GM12878 (cell line): ENCODE measurements at regions not wholly inside any gene's neighbourhood (a gene's known extent, or its start where the extent isn't known, plus 50 kb on each side); places are given as distances from the start of the nearest gene placed in this dataset.

Experiments
- ATAC-seq: fragments of 200-7000 bp; cut with Tn5 transposase; 3 replicates; pipeline ENCODE4 v1.9.1; 2020; ENCODE audit warnings: mild to moderate bottlenecking, moderate library complexity
- BruUV-seq: library from RNA; stranded (reverse); fragments of 400-500 nt; replicated peaks from 2 replicates; lab custom pipeline; 2021; lab: Mats Ljungman, UMichigan
- CTCF ChIA-PET: fragments of 300-600 bp; sonication (Branson Sonifier 250); formaldehyde crosslinking; extraction: SDS; loops from one replicate; lab custom pipeline; 2021; ENCODE audit warnings: inconsistent platforms; lab: Yijun Ruan, JAX
- POLR2A ChIA-PET: fragments of 350-600 bp; formaldehyde crosslinking; extraction: SDS; loops from one replicate; lab custom pipeline; 2021; ENCODE audit warnings: inconsistent platforms; lab: Charles Lee
- RAD21 ChIA-PET: fragments of 300-600 bp; sonication (Branson Sonifier 250); formaldehyde crosslinking; loops from one replicate; lab custom pipeline; 2023; ENCODE audit warnings: antibody characterized with exemption; ENCODE audit not compliant: unreplicated experiment; lab: Charles Lee
- SMC1A ChIA-PET: fragments of 300-600 bp; sonication (Branson Sonifier 250); formaldehyde crosslinking; loops from one replicate; lab custom pipeline; 2023; ENCODE audit not compliant: unreplicated experiment, uncharacterized antibody; lab: Charles Lee
- DNase-seq: peaks from one replicate; pipeline ENCODE4 v3.0.0-alpha.2; 2011; ENCODE audit warnings: low read depth, low spot score
- FAIRE-seq: peaks from 3 replicates; lab custom pipeline; 2011; peaks lifted over from hg19 to GRCh38; lab: Jason Lieb, UNC
- H2AFZ ChIP-seq: 2 replicates; pipeline ENCODE4 v1.6.0; 2011; ENCODE audit warnings: low read depth, low read length, control low read depth; ENCODE audit not compliant: control insufficient read depth
- H3K27ac ChIP-seq: 2 replicates; pipeline ENCODE4 v1.5.1; 2011; ENCODE audit warnings: control low read depth; ENCODE audit not compliant: control insufficient read depth, insufficient read depth
- H3K27me3 ChIP-seq, 2 experiments: replicated peaks in 1 of 2; 2 replicates each; pipeline versions ENCODE4 v1.6.0 to v1.6.1; 2011; ENCODE audit warnings: low read length in 1 of 2; ENCODE audit not compliant: control insufficient read depth in 2 of 2, insufficient read depth in 2 of 2
- H3K36me3 ChIP-seq, 2 experiments: 2 replicates each; pipeline ENCODE4 v1.5.1; 2011; ENCODE audit warnings: low read length in 1 of 2; ENCODE audit not compliant: control insufficient read depth in 2 of 2, insufficient read depth in 2 of 2
- H3K4me1 ChIP-seq: 2 replicates; pipeline ENCODE4 v1.6.1; 2011; ENCODE audit warnings: mild to moderate bottlenecking, low read length, moderate library complexity, mixed read lengths; ENCODE audit not compliant: control insufficient read depth, insufficient read depth
- H3K4me2 ChIP-seq: 2 replicates; pipeline ENCODE4 v1.6.0; 2011; ENCODE audit warnings: control low read depth; ENCODE audit not compliant: control insufficient read depth, insufficient read depth
- H3K4me3 ChIP-seq: fragments of 200-600 bp; sonication (generic); 2 replicates; pipeline ENCODE4 v1.5.1; 2016
- H3K79me2 ChIP-seq: 2 replicates; pipeline ENCODE4 v1.6.0; 2011; ENCODE audit warnings: low read length; ENCODE audit not compliant: control insufficient read depth, insufficient read depth
- H3K9ac ChIP-seq: 2 replicates; pipeline ENCODE4 v1.8.0; 2011; ENCODE audit warnings: low read length, control low read depth, mixed read lengths; ENCODE audit not compliant: control insufficient read depth, insufficient read depth
- H3K9me3 ChIP-seq: replicated peaks from 3 replicates; pipeline ENCODE4 v1.5.1; 2011; ENCODE audit warnings: mild to moderate bottlenecking, low read length; ENCODE audit not compliant: control insufficient read depth, insufficient read depth
- H4K20me1 ChIP-seq: 2 replicates; pipeline ENCODE4 v1.6.0; 2011; ENCODE audit not compliant: control insufficient read depth, insufficient read depth
- CREB1 ChIP-seq: IDR thresholded peaks from 2 replicates; pipeline ENCODE4 v1.6.1; 2012; ENCODE audit warnings: low read depth, mild to moderate bottlenecking, inconsistent platforms
- GABPA ChIP-seq: IDR thresholded peaks from 2 replicates; pipeline ENCODE4 v1.6.1; 2014; ENCODE audit warnings: antibody characterized with exemption, low read depth, mild to moderate bottlenecking, inconsistent platforms
- NR2F1 ChIP-seq: fragments of 450-650 bp; conservative IDR thresholded peaks from 2 replicates; pipeline ENCODE4 v1.6.1; 2017; ENCODE audit warnings: mild to moderate bottlenecking
- POLR2A ChIP-seq: IDR thresholded peaks from 2 replicates; pipeline ENCODE4 v1.6.1; 2011; ENCODE audit warnings: low read depth, mild to moderate bottlenecking, low read length
- ZNF217 ChIP-seq: fragments of 450-650 bp; IDR thresholded peaks from 2 replicates; pipeline ENCODE4 v1.6.1; 2017; ENCODE audit warnings: antibody characterized with exemption, mild to moderate bottlenecking
- ZNF24 ChIP-seq: fragments of 450-650 bp; IDR thresholded peaks from 2 replicates; pipeline ENCODE4 v1.6.1; 2017; ENCODE audit warnings: antibody characterized with exemption, mild to moderate bottlenecking
- WGBS: methylation state at CpG from one replicate; pipeline ENCODE4 v1.1.6; 2016; ENCODE audit warnings: low lambda C conversion rate; ENCODE audit not compliant: insufficient replicate concordance, insufficient coverage; ENCODE audit errors: missing lambda C conversion rate; 5-methylcytosine and 5-hydroxymethylcytosine counted together
- in situ Hi-C: fragments of 300-500 bp; cut with MboI; formaldehyde crosslinking; loops from 9 replicates; pipeline ENCODE4 v1.14.3; 2018; ENCODE audit warnings: mixed read lengths
- intact Hi-C: fragments of 100-400 bp; cut with micrococcal nuclease; formaldehyde crosslinking; loops from one replicate; pipeline ENCODE4 v1.14.2; 2022; ENCODE audit not compliant: unreplicated experiment

DNA sequence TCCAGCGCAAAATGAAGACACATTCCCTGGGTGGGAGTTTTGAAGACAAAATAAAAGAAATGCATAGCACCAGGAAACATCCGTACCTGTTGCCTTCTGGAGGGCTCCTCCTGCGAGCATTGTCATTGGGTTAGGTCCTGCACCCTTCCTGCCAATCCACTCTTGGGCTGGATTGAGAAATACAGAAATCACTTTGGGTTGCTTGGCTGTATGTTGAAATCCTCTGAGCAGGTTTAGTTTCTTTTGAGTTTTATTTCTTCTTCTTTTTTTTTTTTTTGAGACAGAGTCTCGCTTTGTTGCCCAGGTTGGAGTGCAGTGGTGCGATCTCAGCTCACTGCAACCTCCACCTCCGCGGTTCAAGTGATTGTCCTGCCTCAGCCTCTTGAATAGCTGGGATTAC is 67.6 kb downstream of the ARF6 start:
- RAD21 ChIA-PET, result interaction anchor here (1.0 to 5.5 kb wide), 12 partner anchors 10 to 144 kb away, joined by 3 to 35 read pairs (median 10); no protein-coding TSS in a partner anchor
- no TSS peak for BruUV-seq
- Histone ChIP-seq H4K20me1 (no peaks in the 10 kb centered on the region), H3K4me2 (peak overlapping the region; percentile 56), H2AFZ (no peak overlapping the region), H3K27ac (peak overlapping the region; percentile 78), H3K9ac (peak overlapping the region; percentile 11; the same call in 1 of the 2 replicates), H3K36me3 (no peaks in the 10 kb centered on the region), H3K9me3 (no peaks in the 10 kb centered on the region), H3K79me2 (no peaks in the 10 kb centered on the region), H3K4me1 (peaks cover 42% of the 10 kb centered on the region)
- POLR2A ChIA-PET, result interaction anchor here (0.9 to 2.9 kb wide), 5 partner anchors 11 to 93 kb away, joined by 3 to 21 read pairs (median 5); no protein-coding TSS in a partner anchor
- WGBS, result 25% methylated on average over 6 of the region's 7 CpGs
- DNase-seq (no peak), ATAC-seq (peak; percentile 26), FAIRE-seq (no peak)
- intact Hi-C loops, result loop anchor here (2.0 to 5.0 kb wide), 2 partner anchors 42 to 78 kb away; no protein-coding TSS in a partner anchor
- in situ Hi-C loops, result no loop called here
- CTCF ChIA-PET, result interaction anchor here (1.1 to 3.4 kb wide), 5 partner anchors 10 to 108 kb away, joined by 3 to 24 read pairs (median 4); partner anchors contain the start of gene NEMF
- SMC1A ChIA-PET, result interaction anchor here (1.3 to 5.5 kb wide), 12 partner anchors 10 to 121 kb away, joined by 3 to 60 read pairs (median 7); no protein-coding TSS in a partner anchor
- TF ChIP-seq ZNF217, result no peak
- no peak for TF ChIP-seq ZNF24
- TF ChIP-seq POLR2A, result no peak
- no peak for TF ChIP-seq NR2F1
- no peak for TF ChIP-seq CREB1
- no peak for TF ChIP-seq GABPA
- TF ChIP-seq, all 136 proteins: peak for 0
- H3K4me3 ChIP-seq, result 0 out of 2 replicates have a peak overlapping the region, but pooled peaks have one; percentile 41
- H3K27me3 ChIP-seq, result no peaks in the 10 kb centered on the region
